ENCODE measurements at regions not wholly inside any gene's neighbourhood (a gene's known extent, or its start where the extent isn't known, plus 50 kb on each side); places are given as distances from the start of the nearest gene placed in this dataset.

- Histone ChIP-seq H3K27me3 (ENCODE audit: insufficient read depth, poor library complexity, severe bottlenecking) (no peaks in the 10 kb centered on the region), H3K4me3 (replicated peaks; ENCODE audit: insufficient read depth, low read length) (no peak overlapping the region), H3K27ac (replicated peaks) (no peak overlapping the region)
- TF ChIP-seq GABPA (IDR thresholded peaks at IDR 0.05; ENCODE audit: low read depth) (no peak), CTCF (IDR thresholded peaks at IDR 0.05; ENCODE audit: insufficient read depth, low read length) (no peak), POLR2AphosphoS5 (IDR thresholded peaks at IDR 0.05; ENCODE audit: low read depth) (no peak), REST (IDR thresholded peaks at IDR 0.05; ENCODE audit: insufficient replicate concordance, low read depth) (no peak), SPI1 (IDR thresholded peaks at IDR 0.05; ENCODE audit: borderline replicate concordance, low read depth) (no peak)
- no peak for DNase-seq (ENCODE audit: low read depth in 1 of 2, low spot score in 1 of 2)
Measured at GRCh38 chr11:80194625-80195024, 753.8 kb upstream of the TENM4 start.

- no peak for DNase-seq (ENCODE audit: low read depth in 1 of 2, low spot score in 1 of 2)
Measured at GRCh38 chr11:80194016-80194415, 753.2 kb upstream of the TENM4 start.

More at GRCh38 chr11:80194016-80194415, 753.2 kb upstream of the TENM4 start:
- Histone ChIP-seq H3K27me3 (ENCODE audit: insufficient read depth, poor library complexity, severe bottlenecking) (no peaks in the 10 kb centered on the region), H3K27ac (replicated peaks) (no peak overlapping the region), H3K4me3 (replicated peaks; ENCODE audit: insufficient read depth, low read length) (no peak overlapping the region)
- TF ChIP-seq GABPA (IDR thresholded peaks at IDR 0.05; ENCODE audit: low read depth) (no peak), REST (IDR thresholded peaks at IDR 0.05; ENCODE audit: insufficient replicate concordance, low read depth) (no peak), CTCF (IDR thresholded peaks at IDR 0.05; ENCODE audit: insufficient read depth, low read length) (no peak), POLR2AphosphoS5 (IDR thresholded peaks at IDR 0.05; ENCODE audit: low read depth) (no peak), SPI1 (IDR thresholded peaks at IDR 0.05; ENCODE audit: borderline replicate concordance, low read depth) (no peak)

Data from HL-60 (cell line).